ENCODE measurements at regions not wholly inside any gene's neighbourhood (a gene's known extent, or its start where the extent isn't known, plus 50 kb on each side); places are given as distances from the start of the nearest gene placed in this dataset.

- TF ChIP-seq CTCF (IDR thresholded peaks at IDR 0.05; ENCODE audit: partially characterized antibody, unreplicated experiment) = no peak
- Mint-ChIP-seq H3K4me1 (ENCODE audit: low read depth, unreplicated experiment) (no peaks in the 10 kb centered on the region), H3K36me3 (ENCODE audit: unreplicated experiment) (no peaks in the 10 kb centered on the region), H3K27ac (ENCODE audit: unreplicated experiment) (no peak overlapping the region), H3K27me3 (ENCODE audit: unreplicated experiment) (no peaks in the 10 kb centered on the region), H3K9me3 (ENCODE audit: unreplicated experiment) (no peaks in the 10 kb centered on the region), H3K4me3 (ENCODE audit: unreplicated experiment) (no peak overlapping the region)
- no peak for DNase-seq
Measured at GRCh38 chr4:19703391-19703790, 548.3 kb upstream of the SLIT2 start.

- Mint-ChIP-seq H3K9me3 (ENCODE audit: unreplicated experiment) (no peaks in the 10 kb centered on the region), H3K27ac (ENCODE audit: unreplicated experiment) (no peak overlapping the region), H3K4me1 (ENCODE audit: low read depth, unreplicated experiment) (no peaks in the 10 kb centered on the region), H3K4me3 (ENCODE audit: unreplicated experiment) (no peak overlapping the region), H3K36me3 (ENCODE audit: unreplicated experiment) (no peaks in the 10 kb centered on the region), H3K27me3 (ENCODE audit: unreplicated experiment) (no peaks in the 10 kb centered on the region)
- no peak for DNase-seq
- TF ChIP-seq CTCF (IDR thresholded peaks at IDR 0.05; ENCODE audit: partially characterized antibody, unreplicated experiment) = no peak
Measured at GRCh38 chr4:19700992-19701391, 550.7 kb upstream of the SLIT2 start.

GRCh38 chr4:19698961-19699360 lies 552.7 kb upstream of the SLIT2 start:
- Mint-ChIP-seq H3K27me3 (ENCODE audit: unreplicated experiment) (no peaks in the 10 kb centered on the region), H3K9me3 (ENCODE audit: unreplicated experiment) (no peaks in the 10 kb centered on the region), H3K4me3 (ENCODE audit: unreplicated experiment) (no peak overlapping the region), H3K4me1 (ENCODE audit: low read depth, unreplicated experiment) (no peaks in the 10 kb centered on the region), H3K36me3 (ENCODE audit: unreplicated experiment) (no peaks in the 10 kb centered on the region), H3K27ac (ENCODE audit: unreplicated experiment) (no peak overlapping the region)
- TF ChIP-seq CTCF (IDR thresholded peaks at IDR 0.05; ENCODE audit: partially characterized antibody, unreplicated experiment) = no peak
- DNase-seq = no peak

GRCh38 chr4:19694812-19695211 lies 556.9 kb upstream of the SLIT2 start:
- Mint-ChIP-seq H3K27me3 (ENCODE audit: unreplicated experiment) (no peaks in the 10 kb centered on the region), H3K4me1 (ENCODE audit: low read depth, unreplicated experiment) (no peaks in the 10 kb centered on the region), H3K9me3 (ENCODE audit: unreplicated experiment) (no peaks in the 10 kb centered on the region), H3K4me3 (ENCODE audit: unreplicated experiment) (no peak overlapping the region), H3K36me3 (ENCODE audit: unreplicated experiment) (no peaks in the 10 kb centered on the region), H3K27ac (ENCODE audit: unreplicated experiment) (no peak overlapping the region)
- DNase-seq = no peak
- TF ChIP-seq CTCF (IDR thresholded peaks at IDR 0.05; ENCODE audit: partially characterized antibody, unreplicated experiment) = no peak

GRCh38 chr4:19693936-19694570 lies 557.7 kb upstream of the SLIT2 start:
- H3K9me3 Mint-ChIP-seq (ENCODE audit: unreplicated experiment) = no peaks in the 10 kb centered on the region
- no peak for TF ChIP-seq CTCF (IDR thresholded peaks at IDR 0.05; ENCODE audit: partially characterized antibody, unreplicated experiment)
- DNase-seq = no peak
- no peaks in the 10 kb centered on the region for H3K36me3 Mint-ChIP-seq (ENCODE audit: unreplicated experiment)
- H3K27me3 Mint-ChIP-seq (ENCODE audit: unreplicated experiment) = no peaks in the 10 kb centered on the region
- no peak overlapping the region for H3K4me3 Mint-ChIP-seq (ENCODE audit: unreplicated experiment)
- H3K27ac Mint-ChIP-seq (ENCODE audit: unreplicated experiment) = no peak overlapping the region
- no peaks in the 10 kb centered on the region for H3K4me1 Mint-ChIP-seq (ENCODE audit: low read depth, unreplicated experiment)

Measured in glutamatergic neuron (in vitro differentiated cells).